ENCODE measurements at regions not wholly inside any gene's neighbourhood (a gene's known extent, or its start where the extent isn't known, plus 50 kb on each side); places are given as distances from the start of the nearest gene placed in this dataset.

GRCh38 chr5:82332064-82332855 is 54.1 kb upstream of the RPS23 start:
- Histone ChIP-seq H3K4me1 (ENCODE audit: control insufficient read depth, insufficient read depth, low read length) (no peaks in the 10 kb centered on the region), H3K27me3 (ENCODE audit: control insufficient read depth, insufficient read depth, low read length) (no peaks in the 10 kb centered on the region), H3K9me3 (ENCODE audit: control insufficient read depth, insufficient read depth, low read length) (no peaks in the 10 kb centered on the region), H3K4me3 (ENCODE audit: low read depth, low read length) (no peak overlapping the region), H3K36me3 (ENCODE audit: control insufficient read depth, insufficient read depth, low read length) (no peaks in the 10 kb centered on the region), H3K27ac (ENCODE audit: low read depth, low read length) (no peak overlapping the region)
- no peak for DNase-seq (ENCODE audit: low read depth in 4 of 6, low spot score in 6 of 6)
- WGBS (ENCODE audit: insufficient coverage): 46% methylated on average over 1 of the region's 3 CpGs

DNA sequence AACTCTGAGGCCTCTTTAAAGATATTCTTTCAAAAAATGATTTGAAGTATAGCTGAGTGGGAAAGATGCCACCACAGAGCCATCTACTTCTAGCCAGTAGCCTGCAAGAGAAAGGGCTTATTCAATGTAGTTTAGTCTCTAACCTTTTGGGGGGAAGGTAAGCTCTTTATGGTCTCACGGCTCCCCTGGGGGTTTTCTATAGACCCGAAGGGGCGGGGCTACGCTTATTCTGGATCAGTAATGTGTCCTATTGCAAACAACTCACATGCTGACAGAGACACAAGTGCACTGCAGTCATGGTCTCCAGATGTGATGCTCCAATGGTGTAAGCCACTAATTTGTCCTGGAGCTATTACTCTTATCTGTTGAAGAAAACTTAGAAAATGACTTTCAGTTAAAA is 53.4 kb upstream of the RPS23 start:
- Histone ChIP-seq H3K27me3 (ENCODE audit: control insufficient read depth, insufficient read depth, low read length) (no peaks in the 10 kb centered on the region), H3K4me1 (ENCODE audit: control insufficient read depth, insufficient read depth, low read length) (no peaks in the 10 kb centered on the region), H3K36me3 (ENCODE audit: control insufficient read depth, insufficient read depth, low read length) (no peaks in the 10 kb centered on the region), H3K27ac (ENCODE audit: low read depth, low read length) (no peak overlapping the region), H3K4me3 (ENCODE audit: low read depth, low read length) (no peak overlapping the region), H3K9me3 (ENCODE audit: control insufficient read depth, insufficient read depth, low read length) (no peaks in the 10 kb centered on the region)
- no CpG with 5 or more reads among the region's 4 CpGs for WGBS (ENCODE audit: insufficient coverage)
- no peak for DNase-seq (ENCODE audit: low read depth in 4 of 6, low spot score in 6 of 6)

DNA sequence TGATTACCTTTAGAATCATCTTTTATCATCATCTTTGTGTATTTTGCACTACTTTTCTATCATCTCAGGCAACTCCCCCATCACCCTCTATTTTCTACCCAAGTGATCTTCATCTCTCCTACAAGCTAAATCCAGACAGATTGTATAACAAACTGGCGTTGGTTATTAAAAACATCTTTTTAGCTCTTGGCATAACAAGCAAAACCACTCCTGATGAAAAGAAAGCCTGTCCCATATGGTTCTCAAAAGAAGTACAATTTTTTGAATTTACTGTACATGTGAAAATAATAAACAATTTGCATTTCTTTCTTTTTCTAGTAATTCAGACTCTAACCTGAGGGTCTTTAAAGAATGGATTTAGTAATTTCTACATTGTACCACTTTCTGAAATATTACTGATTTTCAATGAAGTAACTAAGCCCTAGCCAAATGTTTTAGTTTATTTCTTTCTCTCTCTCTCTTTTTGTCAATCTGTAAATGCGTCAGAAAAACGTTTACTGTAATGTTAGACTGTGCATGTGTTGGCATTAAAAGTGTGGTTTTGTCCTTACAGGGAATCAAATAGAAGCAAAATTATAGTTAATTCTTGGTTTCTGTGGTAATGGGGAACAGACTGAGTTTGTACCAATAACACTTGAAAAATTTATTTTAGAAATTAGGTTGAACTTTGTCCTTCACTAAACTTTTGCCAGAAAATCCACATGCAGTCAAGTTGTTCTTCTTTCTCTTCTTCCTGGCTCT is 52.5 kb upstream of the RPS23 start:
- no peak overlapping the region for H3K27ac ChIP-seq (ENCODE audit: low read depth, low read length)
- no peaks in the 10 kb centered on the region for H3K36me3 ChIP-seq (ENCODE audit: control insufficient read depth, insufficient read depth, low read length)
- no peaks in the 10 kb centered on the region for H3K4me1 ChIP-seq (ENCODE audit: control insufficient read depth, insufficient read depth, low read length)
- H3K27me3 ChIP-seq (ENCODE audit: control insufficient read depth, insufficient read depth, low read length): no peaks in the 10 kb centered on the region
- H3K4me3 ChIP-seq (ENCODE audit: low read depth, low read length): no peak overlapping the region
- peak in 1 of 6 donors; percentile 54 for DNase-seq (ENCODE audit: low read depth in 4 of 6, low spot score in 6 of 6)
- WGBS (ENCODE audit: insufficient coverage): no CpG with 5 or more reads among the region's 3 CpGs
- H3K9me3 ChIP-seq (ENCODE audit: control insufficient read depth, insufficient read depth, low read length): no peaks in the 10 kb centered on the region

GRCh38 chr5:82329393-82329792 is 51.2 kb upstream of the RPS23 start:
- Histone ChIP-seq H3K27ac (ENCODE audit: low read depth, low read length) (no peak overlapping the region), H3K36me3 (ENCODE audit: control insufficient read depth, insufficient read depth, low read length) (no peaks in the 10 kb centered on the region), H3K9me3 (ENCODE audit: control insufficient read depth, insufficient read depth, low read length) (no peaks in the 10 kb centered on the region), H3K4me3 (ENCODE audit: low read depth, low read length) (no peak overlapping the region), H3K27me3 (ENCODE audit: control insufficient read depth, insufficient read depth, low read length) (no peaks in the 10 kb centered on the region), H3K4me1 (ENCODE audit: control insufficient read depth, insufficient read depth, low read length) (no peaks in the 10 kb centered on the region)
- WGBS (ENCODE audit: insufficient coverage): 94% methylated on average over 2 of the region's 6 CpGs
- no peak for DNase-seq (ENCODE audit: low read depth in 4 of 6, low spot score in 6 of 6)
